ENCODE measurements at regions not wholly inside any gene's neighbourhood (a gene's known extent, or its start where the extent isn't known, plus 50 kb on each side); places are given as distances from the start of the nearest gene placed in this dataset.

DNA sequence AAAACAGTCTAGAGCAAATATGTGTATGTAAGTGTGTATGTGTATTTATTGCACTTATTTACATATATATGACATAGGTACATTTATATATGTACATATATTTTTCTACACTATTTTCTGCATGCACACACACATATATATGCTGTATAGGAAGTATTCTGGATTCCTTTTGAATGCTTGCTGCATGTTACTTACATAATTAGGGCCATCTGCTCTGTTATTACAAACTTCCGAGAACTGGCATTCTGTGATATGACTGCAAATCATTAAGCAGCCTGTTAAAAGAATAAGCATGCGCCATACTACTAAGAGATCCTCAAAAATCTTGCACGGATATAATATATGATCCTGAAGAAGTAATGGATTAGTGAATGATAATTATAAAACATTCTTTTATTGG, 1157.6 kb upstream of the TENM3 start:
- TF ChIP-seq, protein P1, sequence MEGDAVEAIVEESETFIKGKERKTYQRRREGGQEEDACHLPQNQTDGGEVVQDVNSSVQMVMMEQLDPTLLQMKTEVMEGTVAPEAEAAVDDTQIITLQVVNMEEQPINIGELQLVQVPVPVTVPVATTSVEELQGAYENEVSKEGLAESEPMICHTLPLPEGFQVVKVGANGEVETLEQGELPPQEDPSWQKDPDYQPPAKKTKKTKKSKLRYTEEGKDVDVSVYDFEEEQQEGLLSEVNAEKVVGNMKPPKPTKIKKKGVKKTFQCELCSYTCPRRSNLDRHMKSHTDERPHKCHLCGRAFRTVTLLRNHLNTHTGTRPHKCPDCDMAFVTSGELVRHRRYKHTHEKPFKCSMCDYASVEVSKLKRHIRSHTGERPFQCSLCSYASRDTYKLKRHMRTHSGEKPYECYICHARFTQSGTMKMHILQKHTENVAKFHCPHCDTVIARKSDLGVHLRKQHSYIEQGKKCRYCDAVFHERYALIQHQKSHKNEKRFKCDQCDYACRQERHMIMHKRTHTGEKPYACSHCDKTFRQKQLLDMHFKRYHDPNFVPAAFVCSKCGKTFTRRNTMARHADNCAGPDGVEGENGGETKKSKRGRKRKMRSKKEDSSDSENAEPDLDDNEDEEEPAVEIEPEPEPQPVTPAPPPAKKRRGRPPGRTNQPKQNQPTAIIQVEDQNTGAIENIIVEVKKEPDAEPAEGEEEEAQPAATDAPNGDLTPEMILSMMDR (IDR thresholded peaks at IDR 0.05), result no peak
- TF ChIP-seq POLR2A (IDR thresholded peaks at IDR 0.05), result no peak
